H54 (cell line): ENCODE measurements at regions not wholly inside any gene's neighbourhood (a gene's known extent, or its start where the extent isn't known, plus 50 kb on each side); places are given as distances from the start of the nearest gene placed in this dataset.

ENCODE experiments used
- DNase-seq: peaks from one replicate; pipeline ENCODE4 v3.0.0; 2011; ENCODE audit warnings: low spot score, mixed read lengths; ENCODE audit not compliant: insufficient read length
- FAIRE-seq: peaks from 3 replicates; lab custom pipeline; 2011; peaks lifted over from hg19 to GRCh38; lab: Jason Lieb, UNC
- POLR2A ChIP-seq: IDR thresholded peaks from 2 replicates; pipeline ENCODE4 v1.6.1; 2011; ENCODE audit warnings: low read depth, mild to moderate bottlenecking, low read length

DNA sequence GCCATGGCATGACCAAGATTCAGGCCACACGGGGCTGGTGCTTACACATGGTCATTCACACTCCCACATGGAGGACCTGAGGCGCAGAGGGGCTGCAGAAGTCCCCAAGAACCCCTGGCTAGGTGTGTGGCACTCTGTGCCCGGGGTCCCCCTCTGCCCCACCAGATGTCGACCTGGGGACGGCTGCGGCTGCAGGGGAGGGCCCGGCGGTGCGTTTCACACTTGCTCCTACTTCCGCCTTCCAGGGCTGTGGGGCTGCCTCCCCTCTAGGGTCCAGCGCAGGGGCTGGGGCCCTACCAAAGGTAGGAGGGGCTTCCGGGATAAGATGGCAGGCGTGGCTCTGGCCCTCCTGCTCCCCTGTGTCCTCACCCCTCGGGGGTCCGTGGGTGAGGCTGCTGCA is 81.1 kb upstream of the SLCO4A1 start:
- no peak for TF ChIP-seq POLR2A
- no peak for FAIRE-seq
- no peak for DNase-seq

- DNase-seq (no peak), FAIRE-seq (no peak)
- no peak for TF ChIP-seq POLR2A
Measured at GRCh38 chr20:62561948-62562347, 80.4 kb upstream of the SLCO4A1 start.

DNA sequence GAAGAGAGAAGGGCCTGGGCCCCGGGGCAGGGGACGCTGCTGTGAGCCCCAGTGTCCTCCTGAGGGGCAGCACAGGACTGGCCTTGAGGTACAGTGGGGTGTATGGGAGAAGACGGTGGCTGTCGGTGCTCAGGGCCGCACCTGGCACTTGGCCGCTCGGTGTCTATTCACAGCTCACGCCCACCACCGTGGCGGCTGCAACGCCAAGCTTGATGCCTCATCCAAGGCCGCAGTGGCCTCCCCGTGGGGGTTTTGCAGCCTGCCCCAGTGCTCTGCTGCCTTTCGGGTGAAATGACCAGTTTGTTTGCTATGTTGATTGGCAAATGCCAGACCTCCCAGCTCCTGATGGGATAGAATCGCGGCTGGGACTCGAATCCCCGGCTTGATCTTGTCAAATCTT is 79.5 kb upstream of the SLCO4A1 start:
- no peak for DNase-seq
- FAIRE-seq = no peak
- no peak for TF ChIP-seq POLR2A

DNA sequence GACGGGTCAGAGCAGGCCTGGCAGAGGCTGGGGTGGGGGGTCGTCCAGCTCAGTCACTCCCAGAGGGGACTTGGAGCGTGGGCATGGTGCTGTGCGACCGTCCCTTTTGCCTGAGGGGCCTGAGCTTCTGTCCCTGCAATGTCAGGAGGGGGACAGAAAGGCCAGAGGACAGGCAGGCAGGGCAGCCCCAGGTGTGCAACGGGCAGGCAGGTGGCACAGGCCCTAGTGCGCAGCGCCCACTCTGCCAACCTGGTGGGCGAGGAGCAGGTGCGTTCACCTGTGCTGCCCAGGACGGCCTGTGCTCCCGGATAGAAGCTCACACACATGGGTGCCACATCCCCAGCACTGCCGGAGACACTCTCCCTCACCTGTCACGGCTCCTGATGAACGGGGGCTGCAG is 78.7 kb upstream of the SLCO4A1 start:
- TF ChIP-seq POLR2A = no peak
- no peak for DNase-seq
- FAIRE-seq = no peak

- FAIRE-seq (no peak), DNase-seq (no peak)
- no peak for TF ChIP-seq POLR2A
Measured at GRCh38 chr20:62564456-62565245, 77.7 kb upstream of the SLCO4A1 start.

DNA sequence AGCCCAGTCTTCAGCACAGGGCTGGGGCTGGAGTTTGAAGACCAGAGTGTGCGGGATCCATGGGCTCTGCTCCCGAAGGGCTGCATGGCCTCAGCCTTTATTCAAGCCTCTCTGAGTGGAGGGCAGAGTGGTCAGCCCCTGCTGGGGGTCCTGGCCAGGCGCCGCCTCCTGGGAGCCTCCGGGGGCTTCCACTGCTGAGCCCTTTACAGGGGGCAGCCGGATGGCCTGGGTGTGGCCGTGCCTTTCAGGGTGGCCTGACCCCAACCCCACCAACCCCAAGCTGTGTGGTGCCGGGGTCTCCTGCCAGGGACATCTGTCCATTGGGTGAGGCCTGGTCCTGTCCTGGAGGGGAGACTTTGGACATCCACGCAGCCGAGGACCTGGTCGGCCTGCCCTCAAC is 76.0 kb upstream of the SLCO4A1 start:
- DNase-seq = no peak
- no peak for TF ChIP-seq POLR2A
- no peak for FAIRE-seq

DNA sequence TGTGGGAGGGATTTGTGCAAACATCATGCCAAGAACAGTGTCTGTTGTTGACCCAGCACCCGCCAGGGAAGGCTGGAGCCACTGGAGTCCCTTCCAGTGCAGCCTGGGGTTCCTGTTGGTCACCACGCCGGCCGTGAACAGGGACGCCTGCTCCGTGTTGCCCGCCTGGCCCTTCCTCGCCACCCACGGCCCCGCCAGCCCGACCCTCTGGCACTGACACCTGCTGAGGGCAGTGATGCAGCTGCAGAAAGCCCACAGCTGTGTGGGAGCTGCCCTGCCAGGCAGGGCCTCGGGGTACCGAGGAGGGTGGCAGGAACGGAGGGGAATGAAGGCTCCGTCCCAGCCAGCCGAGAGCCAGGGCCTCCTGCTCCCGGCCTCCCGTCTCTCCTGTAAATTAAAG is 75.5 kb upstream of the SLCO4A1 start:
- no peak for TF ChIP-seq POLR2A
- FAIRE-seq = no peak
- no peak for DNase-seq

DNA sequence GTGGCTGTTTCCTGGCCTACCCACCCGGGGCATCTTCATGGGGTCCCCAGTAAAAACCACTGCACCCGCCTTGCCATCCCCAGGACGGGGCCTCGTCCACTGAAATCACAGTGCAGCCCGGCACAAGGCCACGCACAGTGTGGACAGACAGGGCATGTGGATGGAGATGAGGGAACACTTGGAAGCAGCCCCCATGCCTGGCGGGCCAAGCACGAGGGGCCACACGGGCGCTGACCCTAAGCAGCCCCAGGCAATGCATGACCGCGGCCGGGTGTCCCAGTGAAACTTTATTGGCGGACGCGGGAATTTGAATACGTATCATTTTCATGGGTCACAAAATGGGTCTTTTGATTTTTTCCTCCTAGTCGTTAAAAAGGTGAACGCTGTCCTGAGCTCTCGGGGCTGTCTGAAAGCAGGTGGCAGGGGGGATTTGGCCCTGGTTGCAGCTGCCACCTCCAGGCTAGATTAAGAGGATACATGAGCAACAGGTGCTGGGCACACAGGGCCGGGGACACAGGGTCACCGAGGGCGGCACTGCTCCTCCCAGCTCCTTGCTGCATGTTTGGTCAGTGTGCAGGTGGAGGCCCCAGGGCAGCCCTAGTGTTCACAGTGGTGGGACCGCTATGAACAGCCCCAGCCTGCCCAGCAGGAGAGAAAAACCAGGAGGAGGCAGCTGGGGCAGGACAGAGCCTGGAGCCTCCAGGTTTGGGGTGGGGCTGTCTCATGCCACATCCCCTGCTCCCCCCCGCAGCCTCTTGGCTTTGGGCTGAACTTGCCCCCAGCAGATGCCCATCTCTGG is 74.9 kb upstream of the SLCO4A1 start:
- no peak for TF ChIP-seq POLR2A
- DNase-seq = no peak
- FAIRE-seq = no peak

- FAIRE-seq = no peak
- no peak for TF ChIP-seq POLR2A
Measured at GRCh38 chr20:62568045-62568389, 74.3 kb upstream of the SLCO4A1 start.

GRCh38 chr20:62569615-62570014 is 72.7 kb upstream of the SLCO4A1 start:
- DNase-seq (no peak), FAIRE-seq (no peak)
- no peak for TF ChIP-seq POLR2A

More at GRCh38 chr20:62568045-62568389, 74.3 kb upstream of the SLCO4A1 start:
- no peak for DNase-seq

- TF ChIP-seq POLR2A = no peak
- FAIRE-seq = no peak
- DNase-seq = no peak
Measured at GRCh38 chr20:62570403-62570802, 71.9 kb upstream of the SLCO4A1 start.

- no peak for TF ChIP-seq POLR2A
- FAIRE-seq (no peak), DNase-seq (no peak)
Measured at GRCh38 chr20:62570897-62571668, 71.2 kb upstream of the SLCO4A1 start.

DNA sequence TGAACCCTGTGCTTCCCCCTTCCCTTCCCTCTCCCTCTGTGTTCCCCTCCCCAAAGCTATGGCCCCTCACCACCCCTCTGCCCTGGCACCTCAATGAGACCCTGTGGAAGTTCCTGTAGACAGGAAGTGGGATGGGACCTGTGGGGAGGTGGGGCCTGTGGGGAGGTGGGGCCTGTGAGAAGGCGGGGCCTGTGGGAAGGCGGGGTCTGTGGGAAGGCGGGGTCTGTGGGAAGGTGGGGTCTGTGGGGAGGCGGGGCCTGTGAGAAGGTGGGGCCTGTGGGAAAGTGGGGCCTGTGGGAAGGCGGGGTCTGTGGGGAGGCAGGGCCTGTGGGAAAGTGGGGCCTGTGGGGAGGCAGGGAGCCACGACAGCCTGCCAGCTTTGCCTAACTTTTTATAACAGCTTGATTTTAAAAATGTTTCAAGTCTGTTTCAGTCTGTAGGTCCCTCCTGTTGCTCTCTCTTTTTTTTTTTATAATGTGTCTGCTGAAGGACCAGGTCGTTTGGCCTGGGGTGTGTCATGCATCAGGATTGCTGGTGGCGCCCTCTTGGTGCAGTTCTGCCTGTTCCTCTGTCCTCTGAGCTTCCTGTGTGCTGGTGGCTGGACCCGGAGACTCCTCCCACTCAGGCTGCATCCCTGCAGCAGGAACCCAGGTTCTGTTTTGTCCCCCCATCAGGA is 70.5 kb upstream of the SLCO4A1 start:
- TF ChIP-seq POLR2A = no peak
- FAIRE-seq = no peak
- no peak for DNase-seq
